GM23338 (cell line): ENCODE measurements at regions not wholly inside any gene's neighbourhood (a gene's known extent, or its start where the extent isn't known, plus 50 kb on each side); places are given as distances from the start of the nearest gene placed in this dataset.

Source experiments
- ATAC-seq: fragments of 200-7000 bp; cut with Tn5 transposase; 3 replicates; pipeline ENCODE4 v1.9.1; 2020
- DNase-seq: peaks from one replicate; pipeline ENCODE4 v3.0.0-alpha.2; 2015; ENCODE audit warnings: low spot score
- H2AFZ ChIP-seq: fragments of 200-600 bp; sonication (generic); 2 replicates; pipeline ENCODE4 v1.8.0; 2016; ENCODE audit warnings: antibody characterized with exemption, mild to moderate bottlenecking, moderate library complexity
- H3F3A ChIP-seq: fragments of 200-600 bp; sonication (generic); replicated peaks from 2 replicates; pipeline ENCODE4 v1.8.0; 2017; ENCODE audit warnings: antibody characterized with exemption, mixed run types, low read depth
- H3K27ac ChIP-seq: fragments of 200-600 bp; sonication (generic); 2 replicates; pipeline ENCODE4 v1.6.1; 2016; ENCODE audit warnings: low read depth
- H3K27me3 ChIP-seq: fragments of 200-600 bp; sonication (generic); 2 replicates; pipeline ENCODE4 v1.8.0; 2016; ENCODE audit warnings: mild to moderate bottlenecking, mixed run types, moderate library complexity; ENCODE audit not compliant: insufficient read depth
- H3K36me3 ChIP-seq: fragments of 200-600 bp; sonication (generic); 2 replicates; pipeline ENCODE4 v1.8.0; 2016; ENCODE audit warnings: mild to moderate bottlenecking; ENCODE audit not compliant: insufficient read depth
- H3K4me1 ChIP-seq: fragments of 200-600 bp; sonication (generic); 2 replicates; pipeline ENCODE4 v1.8.0; 2016; ENCODE audit warnings: mild to moderate bottlenecking, moderate library complexity; ENCODE audit not compliant: insufficient read depth
- H3K4me2 ChIP-seq: fragments of 200-600 bp; sonication (generic); 2 replicates; pipeline ENCODE4 v1.7.1; 2017; ENCODE audit warnings: mixed run types
- H3K4me3 ChIP-seq: fragments of 200-600 bp; sonication (generic); 2 replicates; pipeline ENCODE4 v1.6.1; 2016; ENCODE audit warnings: mixed run types
- H3K79me2 ChIP-seq: fragments of 200-600 bp; sonication (generic); replicated peaks from 2 replicates; pipeline ENCODE4 v1.8.0; 2017; ENCODE audit warnings: mild to moderate bottlenecking; ENCODE audit not compliant: insufficient read depth
- H3K9me2 ChIP-seq: fragments of 200-600 bp; sonication (generic); 2 replicates; pipeline ENCODE4 v1.8.0; 2017; ENCODE audit not compliant: insufficient read depth
- H4K20me1 ChIP-seq: fragments of 200-600 bp; sonication (generic); replicated peaks from 2 replicates; pipeline ENCODE4 v1.8.0; 2017; ENCODE audit warnings: mild to moderate bottlenecking; ENCODE audit not compliant: insufficient read depth
- H3K27ac Mint-ChIP-seq: 2 replicates; pipeline ENCODE4 v1.8.0; 2020; ENCODE audit warnings: inconsistent platforms, mild to moderate bottlenecking, moderate library complexity, mixed read lengths
- H3K27me3 Mint-ChIP-seq: 3 replicates; pipeline ENCODE4 v1.8.0; 2022; ENCODE audit warnings: low read depth, mild to moderate bottlenecking, moderate library complexity, mixed read lengths, inconsistent platforms; ENCODE audit not compliant: insufficient read depth, poor library complexity
- H3K36me3 Mint-ChIP-seq: 3 replicates; pipeline ENCODE4 v1.8.0; 2021; ENCODE audit warnings: low read depth, mild to moderate bottlenecking, inconsistent platforms, moderate library complexity, mixed read lengths
- H3K4me1 Mint-ChIP-seq: 3 replicates; pipeline ENCODE4 v1.8.0; 2020; ENCODE audit warnings: mild to moderate bottlenecking, inconsistent platforms, mixed read lengths
- H3K4me3 Mint-ChIP-seq: 3 replicates; pipeline ENCODE4 v1.8.0; 2021; ENCODE audit warnings: moderate library complexity, mild to moderate bottlenecking, inconsistent platforms, mixed read lengths
- H3K9me3 Mint-ChIP-seq: 3 replicates; pipeline ENCODE4 v1.8.0; 2020; ENCODE audit warnings: moderate library complexity, mild to moderate bottlenecking, inconsistent platforms, mixed read lengths
- EZH2 ChIP-seq: fragments of 200-600 bp; sonication (generic); IDR thresholded peaks from one replicate; pipeline ENCODE4 v1.8.0; 2017; ENCODE audit warnings: antibody characterized with exemption, mild to moderate bottlenecking, low read depth; ENCODE audit not compliant: unreplicated experiment
- EZH2phosphoT487 ChIP-seq: fragments of 200-600 bp; sonication (generic); IDR thresholded peaks from one replicate; pipeline ENCODE4 v1.8.1; 2018; ENCODE audit warnings: antibody characterized with exemption; ENCODE audit not compliant: unreplicated experiment
- STAT1 ChIP-seq: IDR thresholded peaks from one replicate; pipeline ENCODE4 v1.6.1; 2016; ENCODE audit warnings: antibody characterized with exemption; ENCODE audit not compliant: unreplicated experiment
- ZNF114 ChIP-seq: fragments of 250-450 bp; sonication (Bioruptor Pico); IDR thresholded peaks from 2 replicates; pipeline ENCODE4 v1.5.0; 2020; ENCODE audit warnings: mild to moderate bottlenecking, moderate library complexity
- ZNF331 ChIP-seq: fragments of 250-450 bp; sonication (Bioruptor Pico); IDR thresholded peaks from 2 replicates; pipeline ENCODE4 v1.5.0; 2020; ENCODE audit warnings: low read depth, mild to moderate bottlenecking, moderate library complexity
- TF ChIP-seq, protein P1 (sequence below): fragments of 250-450 bp; sonication (Bioruptor Pico); IDR thresholded peaks from 2 replicates; pipeline ENCODE4 v1.5.0; 2020; ENCODE audit warnings: mild to moderate bottlenecking, moderate library complexity
- TF ChIP-seq, protein P2 (sequence below), 2 experiments: fragments of 200-600 bp in 1 of 2; sonication (generic) in 1 of 2; conservative IDR thresholded peaks; 2 replicates each; pipeline versions ENCODE4 v1.5.1 to v1.6.1; 2016 to 2017; ENCODE audit warnings: antibody characterized with exemption in 2 of 2, low read depth in 2 of 2, mild to moderate bottlenecking in 2 of 2, moderate library complexity in 1 of 2

DNA sequence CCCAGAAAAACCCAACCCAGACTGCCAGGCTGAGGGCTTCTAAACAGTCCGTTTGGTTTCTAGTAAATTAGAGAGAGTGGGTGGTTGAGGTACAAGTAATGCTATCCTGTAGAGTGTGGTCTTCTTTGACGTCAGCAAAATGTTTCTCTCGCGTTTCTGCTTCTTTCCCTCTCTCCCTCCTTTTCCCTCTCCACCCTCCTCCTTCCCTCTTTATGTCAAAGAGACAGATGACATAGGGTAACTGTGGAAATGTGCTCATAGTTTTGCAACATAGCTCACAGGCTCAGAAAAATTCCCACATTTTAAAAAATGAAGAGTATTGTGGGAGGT is 158.3 kb downstream of the TOMM20 start (continued):
- TF ChIP-seq, protein P1, sequence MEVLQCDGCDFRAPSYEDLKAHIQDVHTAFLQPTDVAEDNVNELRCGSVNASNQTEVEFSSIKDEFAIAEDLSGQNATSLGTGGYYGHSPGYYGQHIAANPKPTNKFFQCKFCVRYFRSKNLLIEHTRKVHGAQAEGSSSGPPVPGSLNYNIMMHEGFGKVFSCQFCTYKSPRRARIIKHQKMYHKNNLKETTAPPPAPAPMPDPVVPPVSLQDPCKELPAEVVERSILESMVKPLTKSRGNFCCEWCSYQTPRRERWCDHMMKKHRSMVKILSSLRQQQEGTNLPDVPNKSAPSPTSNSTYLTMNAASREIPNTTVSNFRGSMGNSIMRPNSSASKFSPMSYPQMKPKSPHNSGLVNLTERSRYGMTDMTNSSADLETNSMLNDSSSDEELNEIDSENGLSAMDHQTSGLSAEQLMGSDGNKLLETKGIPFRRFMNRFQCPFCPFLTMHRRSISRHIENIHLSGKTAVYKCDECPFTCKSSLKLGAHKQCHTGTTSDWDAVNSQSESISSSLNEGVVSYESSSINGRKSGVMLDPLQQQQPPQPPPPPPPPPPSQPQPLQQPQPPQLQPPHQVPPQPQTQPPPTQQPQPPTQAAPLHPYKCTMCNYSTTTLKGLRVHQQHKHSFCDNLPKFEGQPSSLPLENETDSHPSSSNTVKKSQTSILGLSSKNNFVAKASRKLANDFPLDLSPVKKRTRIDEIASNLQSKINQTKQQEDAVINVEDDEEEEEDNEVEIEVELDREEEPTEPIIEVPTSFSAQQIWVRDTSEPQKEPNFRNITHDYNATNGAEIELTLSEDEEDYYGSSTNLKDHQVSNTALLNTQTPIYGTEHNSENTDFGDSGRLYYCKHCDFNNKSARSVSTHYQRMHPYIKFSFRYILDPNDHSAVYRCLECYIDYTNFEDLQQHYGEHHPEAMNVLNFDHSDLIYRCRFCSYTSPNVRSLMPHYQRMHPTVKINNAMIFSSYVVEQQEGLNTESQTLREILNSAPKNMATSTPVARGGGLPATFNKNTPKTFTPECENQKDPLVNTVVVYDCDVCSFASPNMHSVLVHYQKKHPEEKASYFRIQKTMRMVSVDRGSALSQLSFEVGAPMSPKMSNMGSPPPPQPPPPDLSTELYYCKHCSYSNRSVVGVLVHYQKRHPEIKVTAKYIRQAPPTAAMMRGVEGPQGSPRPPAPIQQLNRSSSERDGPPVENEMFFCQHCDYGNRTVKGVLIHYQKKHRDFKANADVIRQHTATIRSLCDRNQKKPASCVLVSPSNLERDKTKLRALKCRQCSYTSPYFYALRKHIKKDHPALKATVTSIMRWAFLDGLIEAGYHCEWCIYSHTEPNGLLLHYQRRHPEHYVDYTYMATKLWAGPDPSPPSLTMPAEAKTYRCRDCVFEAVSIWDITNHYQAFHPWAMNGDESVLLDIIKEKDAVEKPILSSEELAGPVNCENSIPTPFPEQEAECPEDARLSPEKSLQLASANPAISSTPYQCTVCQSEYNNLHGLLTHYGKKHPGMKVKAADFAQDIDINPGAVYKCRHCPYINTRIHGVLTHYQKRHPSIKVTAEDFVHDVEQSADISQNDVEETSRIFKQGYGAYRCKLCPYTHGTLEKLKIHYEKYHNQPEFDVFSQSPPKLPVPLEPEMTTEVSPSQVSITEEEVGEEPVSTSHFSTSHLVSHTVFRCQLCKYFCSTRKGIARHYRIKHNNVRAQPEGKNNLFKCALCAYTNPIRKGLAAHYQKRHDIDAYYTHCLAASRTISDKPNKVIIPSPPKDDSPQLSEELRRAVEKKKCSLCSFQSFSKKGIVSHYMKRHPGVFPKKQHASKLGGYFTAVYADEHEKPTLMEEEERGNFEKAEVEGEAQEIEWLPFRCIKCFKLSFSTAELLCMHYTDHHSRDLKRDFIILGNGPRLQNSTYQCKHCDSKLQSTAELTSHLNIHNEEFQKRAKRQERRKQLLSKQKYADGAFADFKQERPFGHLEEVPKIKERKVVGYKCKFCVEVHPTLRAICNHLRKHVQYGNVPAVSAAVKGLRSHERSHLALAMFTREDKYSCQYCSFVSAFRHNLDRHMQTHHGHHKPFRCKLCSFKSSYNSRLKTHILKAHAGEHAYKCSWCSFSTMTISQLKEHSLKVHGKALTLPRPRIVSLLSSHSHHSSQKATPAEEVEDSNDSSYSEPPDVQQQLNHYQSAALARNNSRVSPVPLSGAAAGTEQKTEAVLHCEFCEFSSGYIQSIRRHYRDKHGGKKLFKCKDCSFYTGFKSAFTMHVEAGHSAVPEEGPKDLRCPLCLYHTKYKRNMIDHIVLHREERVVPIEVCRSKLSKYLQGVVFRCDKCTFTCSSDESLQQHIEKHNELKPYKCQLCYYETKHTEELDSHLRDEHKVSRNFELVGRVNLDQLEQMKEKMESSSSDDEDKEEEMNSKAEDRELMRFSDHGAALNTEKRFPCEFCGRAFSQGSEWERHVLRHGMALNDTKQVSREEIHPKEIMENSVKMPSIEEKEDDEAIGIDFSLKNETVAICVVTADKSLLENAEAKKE (CRISPR knock-in tag), result no peak
- no peak for TF ChIP-seq ZNF114 (CRISPR knock-in tag)

DNA sequence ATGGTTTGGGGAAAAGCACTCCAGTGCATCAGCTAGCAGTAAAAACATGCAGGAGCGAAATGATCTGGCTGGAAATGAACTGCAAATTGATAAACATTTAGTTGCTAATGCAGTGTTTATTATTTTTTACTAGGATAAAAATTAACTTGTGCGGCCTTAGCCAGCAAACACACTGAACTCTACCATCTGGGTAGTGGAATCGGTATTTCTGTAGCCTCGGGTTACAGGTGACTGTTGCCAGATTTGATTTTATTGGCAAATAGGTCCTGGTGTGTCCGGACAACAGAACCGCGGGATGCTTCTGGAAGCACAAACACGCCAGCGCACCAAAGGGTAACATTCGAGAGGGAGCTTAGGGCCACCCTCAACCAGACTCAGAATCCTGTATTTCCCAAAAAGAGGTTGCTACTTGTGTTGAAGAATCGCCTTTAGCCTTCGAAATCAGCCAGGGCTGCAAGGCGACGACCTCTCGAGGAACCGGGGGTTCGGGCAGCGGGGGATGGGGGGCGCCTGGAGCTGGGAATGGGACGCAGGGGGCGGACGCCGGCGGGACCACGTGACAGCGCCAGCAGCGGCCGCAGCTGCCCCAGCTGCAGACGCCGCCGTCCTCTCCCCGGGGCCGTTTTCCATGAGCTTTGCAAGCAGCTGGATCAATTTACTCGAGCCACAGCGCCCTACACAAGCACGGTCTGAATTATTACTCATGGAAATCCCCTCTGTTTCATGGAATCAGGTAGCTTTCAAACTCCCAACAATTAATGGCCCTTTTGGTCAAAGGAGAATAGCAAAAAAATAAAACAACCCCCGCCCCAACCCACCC is 158.8 kb downstream of the TOMM20 start:
- Mint-ChIP-seq H3K27ac (0 out of 2 replicates have a peak overlapping the region, but pooled peaks have one; percentile 30), H3K9me3 (no peaks in the 10 kb centered on the region), H3K27me3 (peaks cover 7% of the 10 kb centered on the region), H3K36me3 (no peaks in the 10 kb centered on the region), H3K4me3 (peak overlapping the region; percentile 51), H3K4me1 (peaks cover 40% of the 10 kb centered on the region)
- H3K27ac ChIP-seq, result peak overlapping the region; percentile 89
- H3K27me3 ChIP-seq, result no peaks in the 10 kb centered on the region
- ATAC-seq (peak; percentile 68), DNase-seq (peak; percentile 78)
- peak overlapping the region; percentile 35 for H3K4me3 ChIP-seq
- peak overlapping the region; percentile 93; the same call in 1 of the 2 replicates for H2AFZ ChIP-seq
- no peaks in the 10 kb centered on the region for H3K36me3 ChIP-seq
- H3K9me2 ChIP-seq, result 0 out of 2 replicates have a peak, but pooled peaks cover 2% of the 10 kb centered on the region
- H3K4me2 ChIP-seq, result peak overlapping the region; percentile 70
- no peaks in the 10 kb centered on the region for H4K20me1 ChIP-seq
- peaks cover 7% of the 10 kb centered on the region; the same call in 1 of the 2 replicates for H3F3A ChIP-seq
- peaks cover 19% of the 10 kb centered on the region for H3K4me1 ChIP-seq
- no peaks in the 10 kb centered on the region for H3K79me2 ChIP-seq
- TF ChIP-seq STAT1 (no peak), EZH2phosphoT487 (no peak), EZH2 (no peak), ZNF331 (CRISPR knock-in tag) (no peak)
- TF ChIP-seq, protein P2, sequence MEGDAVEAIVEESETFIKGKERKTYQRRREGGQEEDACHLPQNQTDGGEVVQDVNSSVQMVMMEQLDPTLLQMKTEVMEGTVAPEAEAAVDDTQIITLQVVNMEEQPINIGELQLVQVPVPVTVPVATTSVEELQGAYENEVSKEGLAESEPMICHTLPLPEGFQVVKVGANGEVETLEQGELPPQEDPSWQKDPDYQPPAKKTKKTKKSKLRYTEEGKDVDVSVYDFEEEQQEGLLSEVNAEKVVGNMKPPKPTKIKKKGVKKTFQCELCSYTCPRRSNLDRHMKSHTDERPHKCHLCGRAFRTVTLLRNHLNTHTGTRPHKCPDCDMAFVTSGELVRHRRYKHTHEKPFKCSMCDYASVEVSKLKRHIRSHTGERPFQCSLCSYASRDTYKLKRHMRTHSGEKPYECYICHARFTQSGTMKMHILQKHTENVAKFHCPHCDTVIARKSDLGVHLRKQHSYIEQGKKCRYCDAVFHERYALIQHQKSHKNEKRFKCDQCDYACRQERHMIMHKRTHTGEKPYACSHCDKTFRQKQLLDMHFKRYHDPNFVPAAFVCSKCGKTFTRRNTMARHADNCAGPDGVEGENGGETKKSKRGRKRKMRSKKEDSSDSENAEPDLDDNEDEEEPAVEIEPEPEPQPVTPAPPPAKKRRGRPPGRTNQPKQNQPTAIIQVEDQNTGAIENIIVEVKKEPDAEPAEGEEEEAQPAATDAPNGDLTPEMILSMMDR (conservative IDR thresholded peaks at IDR 0.05; ENCODE audit: low read depth in 2 of 2), result no peak
